SU-DHL-6 (cell line): ENCODE measurements at regions not wholly inside any gene's neighbourhood (a gene's known extent, or its start where the extent isn't known, plus 50 kb on each side); places are given as distances from the start of the nearest gene placed in this dataset.

ENCODE experiments used
- EZH2phosphoT487 ChIP-seq: fragments of 200-600 bp; sonication (generic), shearing (Covaris generic); conservative IDR thresholded peaks from 2 replicates; pipeline ENCODE4 v1.6.1; 2018; ENCODE audit warnings: mild to moderate bottlenecking, antibody characterized with exemption, low read length, moderate library complexity, mixed read lengths
- TF ChIP-seq, protein P1 (sequence below): fragments of 200-600 bp; sonication (generic); IDR thresholded peaks from one replicate; pipeline ENCODE4 v1.5.1; 2017; ENCODE audit warnings: antibody characterized with exemption, mild to moderate bottlenecking, low read length, moderate library complexity; ENCODE audit not compliant: insufficient read depth, poor library complexity, severe bottlenecking

GRCh38 chr6:156273065-156273711, 504.0 kb upstream of the ARID1B start:
- TF ChIP-seq, protein P1, sequence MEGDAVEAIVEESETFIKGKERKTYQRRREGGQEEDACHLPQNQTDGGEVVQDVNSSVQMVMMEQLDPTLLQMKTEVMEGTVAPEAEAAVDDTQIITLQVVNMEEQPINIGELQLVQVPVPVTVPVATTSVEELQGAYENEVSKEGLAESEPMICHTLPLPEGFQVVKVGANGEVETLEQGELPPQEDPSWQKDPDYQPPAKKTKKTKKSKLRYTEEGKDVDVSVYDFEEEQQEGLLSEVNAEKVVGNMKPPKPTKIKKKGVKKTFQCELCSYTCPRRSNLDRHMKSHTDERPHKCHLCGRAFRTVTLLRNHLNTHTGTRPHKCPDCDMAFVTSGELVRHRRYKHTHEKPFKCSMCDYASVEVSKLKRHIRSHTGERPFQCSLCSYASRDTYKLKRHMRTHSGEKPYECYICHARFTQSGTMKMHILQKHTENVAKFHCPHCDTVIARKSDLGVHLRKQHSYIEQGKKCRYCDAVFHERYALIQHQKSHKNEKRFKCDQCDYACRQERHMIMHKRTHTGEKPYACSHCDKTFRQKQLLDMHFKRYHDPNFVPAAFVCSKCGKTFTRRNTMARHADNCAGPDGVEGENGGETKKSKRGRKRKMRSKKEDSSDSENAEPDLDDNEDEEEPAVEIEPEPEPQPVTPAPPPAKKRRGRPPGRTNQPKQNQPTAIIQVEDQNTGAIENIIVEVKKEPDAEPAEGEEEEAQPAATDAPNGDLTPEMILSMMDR = no peak
- TF ChIP-seq EZH2phosphoT487 = no peak
